Thyroid gland (tissue), 4 donors: ENCODE measurements at regions not wholly inside any gene's neighbourhood (a gene's known extent, or its start where the extent isn't known, plus 50 kb on each side); places are given as distances from the start of the nearest gene placed in this dataset.

ENCODE experiments used
- CTCF ChIP-seq, 6 experiments: fragments of 200-600 bp in 3 of 6; fragments of 450-650 bp in 3 of 6; sonication (generic) in 3 of 6; IDR thresholded peaks; one replicate each; pipeline ENCODE4 v1.5.1; 2016 to 2019; ENCODE audit warnings: antibody characterized with exemption in 6 of 6, mild to moderate bottlenecking in 2 of 6, inconsistent platforms in 1 of 6, moderate library complexity in 1 of 6
- POLR2A ChIP-seq, 2 donors: fragments of 450-650 bp; IDR thresholded peaks; one replicate each; pipeline ENCODE4 v1.6.1; 2017; ENCODE audit warnings: antibody characterized with exemption in 2 of 2, mild to moderate bottlenecking in 2 of 2, moderate library complexity in 1 of 2

GRCh38 chr11:33549483-33549882 lies 151.1 kb downstream of the C11orf91 start:
- TF ChIP-seq CTCF (IDR thresholded peaks at IDR 0.05) (no peak), POLR2A (IDR thresholded peaks at IDR 0.05) (no peak)
